Spleen (tissue), 11 donors: ENCODE measurements at regions not wholly inside any gene's neighbourhood (a gene's known extent, or its start where the extent isn't known, plus 50 kb on each side); places are given as distances from the start of the nearest gene placed in this dataset.

Experiments used
- DNase-seq: peaks from one replicate; pipeline ENCODE4 v3.0.0-alpha.2; 2020
- H3K27ac ChIP-seq, 8 donors: fragments of 200-600 bp; sonication (generic) in 7 of 8; 1 replicate in 4 of 8; 2 replicates in 4 of 8; pipeline versions ENCODE4 v1.5.0 to v1.8.0; 2016 to 2021; ENCODE audit warnings: inconsistent platforms in 4 of 8, mild to moderate bottlenecking in 4 of 8, moderate library complexity in 1 of 8
- H3K27me3 ChIP-seq, 7 donors: fragments of 200-600 bp; sonication (generic) in 6 of 7; replicated peaks in 1 of 7; 1 replicate in 4 of 7; 2 replicates in 3 of 7; pipeline versions ENCODE4 v1.5.0 to v1.8.0; 2016 to 2021; ENCODE audit warnings: inconsistent platforms in 3 of 7, mild to moderate bottlenecking in 1 of 7
- H3K36me3 ChIP-seq, 6 donors: fragments of 200-600 bp; sonication (generic) in 5 of 6; 1 replicate in 4 of 6; 2 replicates in 2 of 6; pipeline versions ENCODE4 v1.5.0 to v1.8.0; 2016 to 2021; ENCODE audit warnings: inconsistent platforms in 2 of 6
- H3K4me1 ChIP-seq, 6 donors: fragments of 200-600 bp; sonication (generic) in 5 of 6; 1 replicate in 3 of 6; 2 replicates in 3 of 6; pipeline versions ENCODE4 v1.5.0 to v1.8.0; 2016 to 2021; ENCODE audit warnings: inconsistent platforms in 3 of 6
- H3K4me3 ChIP-seq, 8 donors: fragments of 200-600 bp; sonication (generic) in 7 of 8; 1 replicate in 4 of 8; 2 replicates in 4 of 8; pipeline versions ENCODE4 v1.5.0 to v1.8.0; 2016 to 2021; ENCODE audit warnings: inconsistent platforms in 4 of 8, mild to moderate bottlenecking in 4 of 8, moderate library complexity in 2 of 8
- H3K9me3 ChIP-seq, 8 donors: fragments of 200-600 bp; sonication (generic) in 7 of 8; 1 replicate in 4 of 8; 2 replicates in 4 of 8; pipeline versions ENCODE4 v1.5.0 to v1.8.0; 2016 to 2021; ENCODE audit warnings: inconsistent platforms in 4 of 8
- CTCF ChIP-seq, 11 experiments: fragments of 200-600 bp in 7 of 11; fragments of 450-650 bp in 4 of 11; sonication (generic) in 4 of 11; IDR thresholded peaks in 8 of 11; conservative IDR thresholded peaks in 3 of 11; 1 replicate in 7 of 11; 2 replicates in 4 of 11; pipeline versions ENCODE4 v1.4.0 to v1.8.0; 2016 to 2021; ENCODE audit warnings: antibody characterized with exemption in 11 of 11, inconsistent platforms in 4 of 11, mild to moderate bottlenecking in 1 of 11
- POLR2A ChIP-seq, 3 donors: fragments of 450-650 bp; IDR thresholded peaks; one replicate each; pipeline ENCODE4 v1.5.1; 2017; ENCODE audit warnings: antibody characterized with exemption in 3 of 3, mild to moderate bottlenecking in 1 of 3
- POLR2AphosphoS5 ChIP-seq, 3 donors: sonication (generic); formaldehyde crosslinking; IDR thresholded peaks; one replicate each; pipeline ENCODE4 v1.5.1; 2017; ENCODE audit warnings: antibody characterized with exemption in 3 of 3
- WGBS, 5 donors: extraction: QIAGEN DNeasy Blood & Tissue Kit in 3 of 5; methylation state at CpG; one replicate each; pipeline versions ENCODE4 v1.1.5 to v1.1.7; 2013 to 2018; 5-methylcytosine and 5-hydroxymethylcytosine counted together
- intact Hi-C: fragments of 100-400 bp; cut with DNase I; formaldehyde crosslinking; loops from one replicate; pipeline ENCODE4 v1.15.0; 2023; ENCODE audit warnings: low total_unique reads
- donor health status: healthy with polysubstance abuse.
- donor health status: DM: no; HTN: no; CAD: no; lungs with moderate emphysema.
- donor health status: DM: no; HTN: no; CAD: no.
- donor health status: Bipolar disorder and iron deficiency.
- donor health status: healthy.
- donor health status: DM: no; HTN: no; CAD: no.
- donor health status: DM: yes; HTN: yes; CAD: no.

GRCh38 chr10:113340282-113340681, 212.6 kb upstream of the HABP2 start:
- WGBS, 5 donors = 78 to 88% (median 83%) methylated on average over 5 of the region's 5 CpGs
- H3K4me3 ChIP-seq = no peak overlapping the region
- DNase-seq = no peak
- no peaks in the 10 kb centered on the region for H3K36me3 ChIP-seq
- no peaks in the 10 kb centered on the region for H3K9me3 ChIP-seq
- H3K4me1 ChIP-seq = no peaks in the 10 kb centered on the region
- H3K27ac ChIP-seq = no peak overlapping the region
- no peak for TF ChIP-seq CTCF (IDR thresholded peaks at IDR 0.05 in 8 of 11, conservative IDR thresholded peaks at IDR 0.05 in 3 of 11)
- no peak for TF ChIP-seq POLR2AphosphoS5 (IDR thresholded peaks at IDR 0.05)
- TF ChIP-seq POLR2A (IDR thresholded peaks at IDR 0.05) = no peak
- no peaks in the 10 kb centered on the region for H3K27me3 ChIP-seq
- intact Hi-C loops = no loop called here

DNA sequence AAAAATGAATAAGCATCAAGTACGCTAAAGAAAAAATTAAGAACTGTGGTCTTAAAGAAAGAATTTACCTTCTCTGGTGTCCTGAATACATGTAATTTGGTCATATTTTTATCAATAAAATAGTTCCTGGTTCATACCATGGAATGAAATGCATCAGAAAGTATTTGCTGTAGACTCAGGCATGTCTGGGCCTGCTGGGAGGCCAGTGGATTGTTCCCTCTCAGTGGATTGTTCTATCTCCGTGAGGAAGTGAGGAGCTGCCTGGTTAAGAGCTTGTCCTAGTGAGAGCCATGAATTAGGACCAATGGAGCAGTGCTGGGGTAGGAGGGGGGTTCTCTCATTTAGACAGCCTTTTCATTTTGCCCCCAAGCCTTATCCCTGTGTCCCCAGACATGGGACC, 211.7 kb upstream of the HABP2 start:
- no peaks in the 10 kb centered on the region for H3K9me3 ChIP-seq
- H3K4me1 ChIP-seq = no peaks in the 10 kb centered on the region
- intact Hi-C loops = no loop called here
- TF ChIP-seq POLR2A (IDR thresholded peaks at IDR 0.05) (no peak), POLR2AphosphoS5 (IDR thresholded peaks at IDR 0.05) (no peak), CTCF (IDR thresholded peaks at IDR 0.05 in 8 of 11, conservative IDR thresholded peaks at IDR 0.05 in 3 of 11) (no peak)
- 87 to 98% (median 95%) methylated on average over 2 of the region's 2 CpGs for WGBS, 5 donors
- no peak for DNase-seq
- H3K4me3 ChIP-seq = no peak overlapping the region
- H3K36me3 ChIP-seq = no peaks in the 10 kb centered on the region
- H3K27me3 ChIP-seq = no peaks in the 10 kb centered on the region
- H3K27ac ChIP-seq = no peak overlapping the region

GRCh38 chr10:113345826-113346624, 206.8 kb upstream of the HABP2 start:
- no peak for DNase-seq
- Histone ChIP-seq H3K27ac (no peak overlapping the region), H3K9me3 (no peaks in the 10 kb centered on the region), H3K36me3 (no peaks in the 10 kb centered on the region), H3K4me3 (no peak overlapping the region), H3K27me3 (no peaks in the 10 kb centered on the region), H3K4me1 (no peaks in the 10 kb centered on the region)
- intact Hi-C loops = no loop called here
- WGBS, 5 donors = 76 to 88% (median 84%) methylated on average over 7 of the region's 7 CpGs
- TF ChIP-seq POLR2AphosphoS5 (IDR thresholded peaks at IDR 0.05) = no peak
- no peak for TF ChIP-seq POLR2A (IDR thresholded peaks at IDR 0.05)
- no peak for TF ChIP-seq CTCF (IDR thresholded peaks at IDR 0.05 in 8 of 11, conservative IDR thresholded peaks at IDR 0.05 in 3 of 11)

DNA sequence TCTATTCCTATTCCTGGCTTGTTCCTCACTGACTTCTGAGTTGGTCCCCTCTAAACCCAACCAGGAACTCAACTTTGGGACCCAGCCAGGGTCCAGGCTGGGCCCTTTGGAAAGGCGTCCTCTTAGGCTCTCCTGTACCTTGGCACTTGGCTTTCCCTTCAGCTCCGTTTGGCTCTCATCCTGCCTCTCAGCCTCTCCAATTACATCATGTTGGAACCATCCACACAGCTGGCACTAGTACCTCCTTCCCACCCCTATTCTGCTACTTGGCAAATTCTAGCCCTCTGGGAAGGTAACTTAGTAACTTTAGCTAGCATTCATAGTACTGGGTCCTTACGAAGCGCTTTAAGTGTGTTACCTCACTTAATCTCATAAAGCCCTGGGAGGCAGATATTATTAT, 205.3 kb upstream of the HABP2 start:
- DNase-seq = no peak
- no peak for TF ChIP-seq POLR2A (IDR thresholded peaks at IDR 0.05)
- no peak for TF ChIP-seq POLR2AphosphoS5 (IDR thresholded peaks at IDR 0.05)
- no peak for TF ChIP-seq CTCF (IDR thresholded peaks at IDR 0.05 in 8 of 11, conservative IDR thresholded peaks at IDR 0.05 in 3 of 11)
- Histone ChIP-seq H3K36me3 (no peaks in the 10 kb centered on the region), H3K4me3 (no peak overlapping the region), H3K9me3 (no peaks in the 10 kb centered on the region), H3K27ac (no peak overlapping the region), H3K4me1 (no peaks in the 10 kb centered on the region), H3K27me3 (no peaks in the 10 kb centered on the region)
- WGBS, 5 donors = 85 to 90% (median 88%) methylated on average over 4 of the region's 4 CpGs
- intact Hi-C loops = no loop called here
